HepG2 (cell line): ENCODE measurements at regions not wholly inside any gene's neighbourhood (a gene's known extent, or its start where the extent isn't known, plus 50 kb on each side); places are given as distances from the start of the nearest gene placed in this dataset.

Experiments used
- ATAC-seq: fragments of 200-7000 bp; cut with Tn5 transposase; 3 replicates; pipeline ENCODE4 v1.9.1; 2020; ENCODE audit warnings: mild to moderate bottlenecking, moderate library complexity
- BruUV-seq: library from RNA; stranded (reverse); fragments of 400-500 nt; replicated peaks from 2 replicates; lab custom pipeline; 2021; lab: Mats Ljungman, UMichigan
- CTCF ChIA-PET: fragments of 300-600 bp; formaldehyde crosslinking; extraction: SDS; loops from one replicate; lab custom pipeline; 2021; ENCODE audit warnings: low total read pairs, inconsistent platforms, low intra/inter-chr PET ratio; lab: Yijun Ruan, JAX
- POLR2A ChIA-PET: fragments of 350-600 bp; sonication (Branson Sonifier 250); formaldehyde crosslinking; loops from one replicate; lab custom pipeline; 2020; ENCODE audit warnings: antibody characterized with exemption, inconsistent platforms; lab: Yijun Ruan, JAX
- DNase-seq: peaks from one replicate; pipeline ENCODE4 v3.0.0-alpha.2; 2015; ENCODE audit warnings: low spot score
- FAIRE-seq: peaks from 3 replicates; lab custom pipeline; 2011; peaks lifted over from hg19 to GRCh38; lab: Jason Lieb, UNC
- H2AFZ ChIP-seq: one replicate; pipeline ENCODE4 v1.6.1; 2011; ENCODE audit warnings: low read length, inconsistent platforms
- H3K27ac ChIP-seq: fragments of 300-600 bp; 3 replicates; pipeline ENCODE4 v1.8.0; 2011; ENCODE audit warnings: mixed run types, mild to moderate bottlenecking, mixed read lengths, low read length, inconsistent platforms; ENCODE audit not compliant: insufficient read depth; ENCODE audit errors: extremely low read length
- H3K27me3 ChIP-seq, 2 experiments: fragments of 200-600 bp in 1 of 2; 2 replicates in 1 of 2; 3 replicates in 1 of 2; pipeline versions ENCODE4 v1.6.0 to v1.8.0; 2011; ENCODE audit warnings: low read length in 2 of 2, mild to moderate bottlenecking in 2 of 2, moderate library complexity in 2 of 2, inconsistent platforms in 1 of 2; ENCODE audit not compliant: insufficient read depth in 2 of 2, control insufficient read depth in 1 of 2
- H3K36me3 ChIP-seq, 2 experiments: fragments of 200-600 bp in 1 of 2; replicated peaks in 1 of 2; 2 replicates in 1 of 2; 3 replicates in 1 of 2; pipeline versions ENCODE4 v1.5.1 to v1.8.0; 2011; ENCODE audit warnings: low read length in 2 of 2, inconsistent platforms in 1 of 2; ENCODE audit not compliant: insufficient read depth in 2 of 2, control insufficient read depth in 1 of 2
- H3K4me1 ChIP-seq: 2 replicates; pipeline ENCODE4 v1.5.1; 2012; ENCODE audit warnings: low read length, inconsistent platforms; ENCODE audit not compliant: insufficient read depth
- H3K4me2 ChIP-seq: 2 replicates; pipeline ENCODE4 v1.6.0; 2011; ENCODE audit warnings: low read depth, low read length, inconsistent platforms
- H3K4me3 ChIP-seq, 3 experiments: fragments of 200-600 bp in 1 of 3; sonication (generic), shearing (Covaris generic) in 1 of 3; replicated peaks in 1 of 3; 2 replicates each; pipeline ENCODE4 v1.5.1; 2011 to 2016; ENCODE audit warnings: low read length in 3 of 3, inconsistent platforms in 2 of 3, low read depth in 2 of 3, mild to moderate bottlenecking in 2 of 3, control low read depth in 1 of 3, mixed read lengths in 1 of 3; ENCODE audit not compliant: insufficient read depth in 1 of 3
- H3K79me2 ChIP-seq: one replicate; pipeline ENCODE4 v1.6.1; 2011; ENCODE audit warnings: low read length, inconsistent platforms; ENCODE audit not compliant: insufficient read depth
- H3K9ac ChIP-seq: 2 replicates; pipeline ENCODE4 v1.6.0; 2011; ENCODE audit warnings: mild to moderate bottlenecking, low read depth, low read length, inconsistent platforms; ENCODE audit not compliant: insufficient read depth
- H3K9me3 ChIP-seq: 2 replicates; pipeline ENCODE4 v1.5.1; 2012; ENCODE audit warnings: mild to moderate bottlenecking, low read length
- H4K20me1 ChIP-seq: 2 replicates; pipeline ENCODE4 v1.6.0; 2011; ENCODE audit warnings: inconsistent platforms, mild to moderate bottlenecking, low read length, moderate library complexity; ENCODE audit not compliant: insufficient read depth
- CREBL2 ChIP-seq: sonication (generic); formaldehyde crosslinking; IDR thresholded peaks from 2 replicates; pipeline ENCODE4 v1.8.1; 2023; ENCODE audit warnings: missing genetic modification reagents, mild to moderate bottlenecking, borderline replicate concordance
- HDAC2 ChIP-seq: sonication (generic); formaldehyde crosslinking; IDR thresholded peaks from 2 replicates; pipeline ENCODE4 v1.4.0; 2020; ENCODE audit warnings: missing genetic modification reagents
- HNRNPH1 ChIP-seq: fragments of 200-400 bp; formaldehyde crosslinking; optimal IDR thresholded peaks from 2 replicates; pipeline ENCODE3; 2017; ENCODE audit warnings: mild to moderate bottlenecking, low read depth, low read length
- MZF1 ChIP-seq: sonication (generic); formaldehyde crosslinking; IDR thresholded peaks from 2 replicates; pipeline ENCODE4 v1.8.1; 2023; ENCODE audit warnings: mild to moderate bottlenecking, missing genetic modification reagents, borderline replicate concordance
- NR2F1 ChIP-seq, 2 experiments: fragments of 450-650 bp in 1 of 2; formaldehyde crosslinking in 1 of 2; IDR thresholded peaks; 2 replicates each; pipeline versions ENCODE4 v1.5.0 to v1.6.1; 2016 to 2020; ENCODE audit warnings: mild to moderate bottlenecking in 1 of 2, missing compliant biosample characterization in 1 of 2, missing genetic modification reagents in 1 of 2, moderate library complexity in 1 of 2
- ZBTB33 ChIP-seq: sonication (generic); formaldehyde crosslinking; IDR thresholded peaks from 2 replicates; pipeline ENCODE4 v1.4.0; 2020; ENCODE audit warnings: missing genetic modification reagents
- ZNF382 ChIP-seq: sonication (generic); formaldehyde crosslinking; IDR thresholded peaks from 2 replicates; pipeline ENCODE4 v1.5.0; 2020; ENCODE audit warnings: missing genetic modification reagents, mild to moderate bottlenecking, borderline replicate concordance
- ZNF550 ChIP-seq: sonication (generic); formaldehyde crosslinking; IDR thresholded peaks from 2 replicates; pipeline ENCODE4 v1.4.0; 2020; ENCODE audit warnings: mild to moderate bottlenecking, missing genetic modification reagents, borderline replicate concordance
- ZNF792 ChIP-seq: IDR thresholded peaks from 2 replicates; pipeline ENCODE4 v1.6.1; 2016
- WGBS: methylation state at CpG from one replicate; pipeline ENCODE4 v1.1.6; 2017; ENCODE audit warnings: low lambda C conversion rate; 5-methylcytosine and 5-hydroxymethylcytosine counted together
- in situ Hi-C: cut with HindIII; loops from 2 replicates; pipeline ENCODE4 v1.10.0; 2017; ENCODE audit warnings: low pct_unique_long_range_greater_than_20kb; ENCODE audit not compliant: extremely low pct_ligation_motif_present
- intact Hi-C: fragments of 100-400 bp; cut with micrococcal nuclease; formaldehyde crosslinking; loops from one replicate; pipeline ENCODE4 v1.10.0; 2022; ENCODE audit not compliant: unreplicated experiment
- TF ChIP-seq, protein P1 (sequence below): sonication (generic); formaldehyde crosslinking; IDR thresholded peaks from 2 replicates; pipeline ENCODE4 v1.4.0; 2020; ENCODE audit warnings: missing genetic modification reagents, borderline replicate concordance

- Histone ChIP-seq H3K4me1 (no peaks in the 10 kb centered on the region), H3K79me2 (no peaks in the 10 kb centered on the region), H4K20me1 (no peaks in the 10 kb centered on the region), H2AFZ (no peak overlapping the region), H3K4me2 (no peak overlapping the region), H3K27me3 (peaks cover 0 to 2% of the 10 kb centered on the region in 2 experiments; a peak in 3 of 5 replicates), H3K27ac (no peak overlapping the region), H3K9me3 (no peaks in the 10 kb centered on the region), H3K36me3 (no peaks in the 10 kb centered on the region), H3K4me3 (no peak overlapping the region), H3K9ac (no peak overlapping the region)
- ATAC-seq (no peak), FAIRE-seq (no peak), DNase-seq (no peak)
- BruUV-seq = no TSS peak
- CTCF ChIA-PET = no interaction called here
- POLR2A ChIA-PET = no interaction called here
- TF ChIP-seq MZF1 = no peak
- no peak for TF ChIP-seq ZNF382 (CRISPR knock-in tag)
- no peak for TF ChIP-seq ZBTB33 (CRISPR knock-in tag)
- no peak for TF ChIP-seq ZNF792
- no peak for TF ChIP-seq ZNF550
- no peak for TF ChIP-seq CREBL2 (CRISPR knock-in tag)
- no peak for TF ChIP-seq HDAC2
- TF ChIP-seq, protein P1, sequence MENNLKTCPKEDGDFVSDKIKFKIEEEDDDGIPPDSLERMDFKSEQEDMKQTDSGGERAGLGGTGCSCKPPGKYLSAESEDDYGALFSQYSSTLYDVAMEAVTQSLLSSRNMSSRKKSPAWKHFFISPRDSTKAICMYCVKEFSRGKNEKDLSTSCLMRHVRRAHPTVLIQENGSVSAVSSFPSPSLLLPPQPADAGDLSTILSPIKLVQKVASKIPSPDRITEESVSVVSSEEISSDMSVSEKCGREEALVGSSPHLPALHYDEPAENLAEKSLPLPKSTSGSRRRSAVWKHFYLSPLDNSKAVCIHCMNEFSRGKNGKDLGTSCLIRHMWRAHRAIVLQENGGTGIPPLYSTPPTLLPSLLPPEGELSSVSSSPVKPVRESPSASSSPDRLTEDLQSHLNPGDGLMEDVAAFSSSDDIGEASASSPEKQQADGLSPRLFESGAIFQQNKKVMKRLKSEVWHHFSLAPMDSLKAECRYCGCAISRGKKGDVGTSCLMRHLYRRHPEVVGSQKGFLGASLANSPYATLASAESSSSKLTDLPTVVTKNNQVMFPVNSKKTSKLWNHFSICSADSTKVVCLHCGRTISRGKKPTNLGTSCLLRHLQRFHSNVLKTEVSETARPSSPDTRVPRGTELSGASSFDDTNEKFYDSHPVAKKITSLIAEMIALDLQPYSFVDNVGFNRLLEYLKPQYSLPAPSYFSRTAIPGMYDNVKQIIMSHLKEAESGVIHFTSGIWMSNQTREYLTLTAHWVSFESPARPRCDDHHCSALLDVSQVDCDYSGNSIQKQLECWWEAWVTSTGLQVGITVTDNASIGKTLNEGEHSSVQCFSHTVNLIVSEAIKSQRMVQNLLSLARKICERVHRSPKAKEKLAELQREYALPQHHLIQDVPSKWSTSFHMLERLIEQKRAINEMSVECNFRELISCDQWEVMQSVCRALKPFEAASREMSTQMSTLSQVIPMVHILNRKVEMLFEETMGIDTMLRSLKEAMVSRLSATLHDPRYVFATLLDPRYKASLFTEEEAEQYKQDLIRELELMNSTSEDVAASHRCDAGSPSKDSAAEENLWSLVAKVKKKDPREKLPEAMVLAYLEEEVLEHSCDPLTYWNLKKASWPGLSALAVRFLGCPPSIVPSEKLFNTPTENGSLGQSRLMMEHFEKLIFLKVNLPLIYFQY = no peak
- TF ChIP-seq HNRNPH1 = no peak
- no peak for TF ChIP-seq NR2F1 (CRISPR knock-in tag; IDR thresholded peaks at IDR 0.05)
- WGBS = 87% methylated on average over 6 of the region's 6 CpGs
- in situ Hi-C loops = no loop called here
- intact Hi-C loops = no loop called here
Observed at GRCh38 chr2:41907141-41907540, 140.7 kb upstream of the PKDCC start.
